PC-9 (cell line): ENCODE measurements at regions not wholly inside any gene's neighbourhood (a gene's known extent, or its start where the extent isn't known, plus 50 kb on each side); places are given as distances from the start of the nearest gene placed in this dataset.

ENCODE experiments used
- EZH2 ChIP-seq: fragments of 200-600 bp; sonication (generic); IDR thresholded peaks from 2 replicates; pipeline ENCODE4 v1.8.0; 2017; ENCODE audit warnings: antibody characterized with exemption, low read depth
- TF ChIP-seq, protein P1 (sequence below): fragments of 200-600 bp; sonication (generic); conservative IDR thresholded peaks from 2 replicates; pipeline ENCODE4 v1.6.1; 2017; ENCODE audit warnings: mixed run types, antibody characterized with exemption, mild to moderate bottlenecking, moderate library complexity

DNA sequence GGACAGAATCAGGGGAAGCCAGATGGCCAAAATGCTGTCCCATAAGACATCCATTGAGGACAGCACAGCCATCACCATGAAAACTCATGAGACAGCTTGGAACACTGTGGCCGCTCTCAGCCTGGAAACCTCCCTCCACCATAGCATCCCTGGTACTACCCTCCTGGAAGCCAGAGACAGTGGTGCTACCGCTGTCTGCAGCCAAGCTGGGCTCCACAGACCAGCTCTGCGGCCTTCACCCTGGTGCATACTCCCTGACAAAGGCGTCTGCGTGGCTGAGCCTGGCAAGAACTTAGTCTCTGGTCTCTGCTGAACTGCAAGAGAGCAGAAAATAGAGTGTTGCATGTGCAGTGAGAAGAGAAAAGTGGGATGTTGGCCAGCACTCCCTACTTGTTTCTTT, 558.0 kb downstream of the C6orf118 start:
- TF ChIP-seq, protein P1, sequence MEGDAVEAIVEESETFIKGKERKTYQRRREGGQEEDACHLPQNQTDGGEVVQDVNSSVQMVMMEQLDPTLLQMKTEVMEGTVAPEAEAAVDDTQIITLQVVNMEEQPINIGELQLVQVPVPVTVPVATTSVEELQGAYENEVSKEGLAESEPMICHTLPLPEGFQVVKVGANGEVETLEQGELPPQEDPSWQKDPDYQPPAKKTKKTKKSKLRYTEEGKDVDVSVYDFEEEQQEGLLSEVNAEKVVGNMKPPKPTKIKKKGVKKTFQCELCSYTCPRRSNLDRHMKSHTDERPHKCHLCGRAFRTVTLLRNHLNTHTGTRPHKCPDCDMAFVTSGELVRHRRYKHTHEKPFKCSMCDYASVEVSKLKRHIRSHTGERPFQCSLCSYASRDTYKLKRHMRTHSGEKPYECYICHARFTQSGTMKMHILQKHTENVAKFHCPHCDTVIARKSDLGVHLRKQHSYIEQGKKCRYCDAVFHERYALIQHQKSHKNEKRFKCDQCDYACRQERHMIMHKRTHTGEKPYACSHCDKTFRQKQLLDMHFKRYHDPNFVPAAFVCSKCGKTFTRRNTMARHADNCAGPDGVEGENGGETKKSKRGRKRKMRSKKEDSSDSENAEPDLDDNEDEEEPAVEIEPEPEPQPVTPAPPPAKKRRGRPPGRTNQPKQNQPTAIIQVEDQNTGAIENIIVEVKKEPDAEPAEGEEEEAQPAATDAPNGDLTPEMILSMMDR = no peak
- TF ChIP-seq EZH2 = no peak
